Neural progenitor cell (in vitro differentiated cells): ENCODE measurements at regions not wholly inside any gene's neighbourhood (a gene's known extent, or its start where the extent isn't known, plus 50 kb on each side); places are given as distances from the start of the nearest gene placed in this dataset.

Source experiments
- DNase-seq: peaks from one replicate; pipeline ENCODE4 v3.0.0-alpha.2; 2016; ENCODE audit warnings: low spot score
- H2AFZ ChIP-seq: fragments of 200-600 bp; sonication (generic); replicated peaks from 2 replicates; pipeline ENCODE4 v1.6.1; 2016; ENCODE audit warnings: antibody characterized with exemption
- H3F3A ChIP-seq: fragments of 200-600 bp; sonication (generic); 2 replicates; pipeline ENCODE4 v1.6.1; 2016; ENCODE audit warnings: antibody characterized with exemption, low read depth
- H3K27ac ChIP-seq: fragments of 200-600 bp; sonication (generic); 2 replicates; pipeline ENCODE4 v1.5.1; 2016; ENCODE audit warnings: mild to moderate bottlenecking
- H3K27me3 ChIP-seq: fragments of 200-600 bp; sonication (generic); 2 replicates; pipeline ENCODE4 v1.6.1; 2016; ENCODE audit warnings: mild to moderate bottlenecking, moderate library complexity
- H3K36me3 ChIP-seq: fragments of 200-600 bp; sonication (generic); 2 replicates; pipeline ENCODE4 v1.5.1; 2016
- H3K4me1 ChIP-seq: fragments of 200-600 bp; sonication (generic); 2 replicates; pipeline ENCODE4 v1.6.1; 2016; ENCODE audit warnings: mixed run types
- H3K4me2 ChIP-seq: fragments of 200-600 bp; sonication (generic); 2 replicates; pipeline ENCODE4 v1.6.1; 2016
- H3K4me3 ChIP-seq: fragments of 200-600 bp; sonication (generic); 2 replicates; pipeline ENCODE4 v1.5.1; 2016
- H3K79me2 ChIP-seq: fragments of 200-600 bp; sonication (generic); 2 replicates; pipeline ENCODE4 v1.6.1; 2016; ENCODE audit warnings: low read depth
- H3K9ac ChIP-seq: fragments of 200-600 bp; sonication (generic); 2 replicates; pipeline ENCODE4 v1.6.1; 2016
- H3K9me3 ChIP-seq: fragments of 200-600 bp; sonication (generic); 2 replicates; pipeline ENCODE4 v1.5.1; 2016; ENCODE audit warnings: low read depth
- H4K20me1 ChIP-seq: fragments of 200-600 bp; sonication (generic); 2 replicates; pipeline ENCODE4 v1.6.1; 2016; ENCODE audit warnings: low read depth
- H3K27ac Mint-ChIP-seq: 3 replicates; pipeline ENCODE4 v1.8.0; 2021; ENCODE audit warnings: mixed read lengths
- H3K27me3 Mint-ChIP-seq: 2 replicates; pipeline ENCODE4 v1.8.0; 2022; ENCODE audit warnings: low read depth, mild to moderate bottlenecking, inconsistent platforms, moderate library complexity, mixed read lengths; ENCODE audit not compliant: insufficient read depth
- H3K36me3 Mint-ChIP-seq: 3 replicates; pipeline ENCODE4 v1.8.0; 2021; ENCODE audit warnings: mixed read lengths
- H3K4me1 Mint-ChIP-seq: 3 replicates; pipeline ENCODE4 v1.8.0; 2021; ENCODE audit warnings: mixed read lengths
- H3K4me3 Mint-ChIP-seq: 3 replicates; pipeline ENCODE4 v1.8.0; 2021; ENCODE audit warnings: mild to moderate bottlenecking, moderate library complexity, mixed read lengths
- H3K9me3 Mint-ChIP-seq: 3 replicates; pipeline ENCODE4 v1.8.0; 2020; ENCODE audit warnings: mixed read lengths
- EZH2 ChIP-seq: fragments of 200-600 bp; sonication (generic); IDR thresholded peaks from 2 replicates; pipeline ENCODE4 v1.6.1; 2017; ENCODE audit warnings: antibody characterized with exemption, mild to moderate bottlenecking, moderate library complexity
- EZH2phosphoT487 ChIP-seq: fragments of 200-600 bp; sonication (generic); IDR thresholded peaks from 2 replicates; pipeline ENCODE4 v1.6.1; 2017; ENCODE audit warnings: antibody characterized with exemption
- TF ChIP-seq, protein P1 (sequence below): fragments of 200-600 bp; sonication (generic); IDR thresholded peaks from 2 replicates; pipeline ENCODE4 v1.5.1; 2017; ENCODE audit warnings: antibody characterized with exemption, mild to moderate bottlenecking

DNA sequence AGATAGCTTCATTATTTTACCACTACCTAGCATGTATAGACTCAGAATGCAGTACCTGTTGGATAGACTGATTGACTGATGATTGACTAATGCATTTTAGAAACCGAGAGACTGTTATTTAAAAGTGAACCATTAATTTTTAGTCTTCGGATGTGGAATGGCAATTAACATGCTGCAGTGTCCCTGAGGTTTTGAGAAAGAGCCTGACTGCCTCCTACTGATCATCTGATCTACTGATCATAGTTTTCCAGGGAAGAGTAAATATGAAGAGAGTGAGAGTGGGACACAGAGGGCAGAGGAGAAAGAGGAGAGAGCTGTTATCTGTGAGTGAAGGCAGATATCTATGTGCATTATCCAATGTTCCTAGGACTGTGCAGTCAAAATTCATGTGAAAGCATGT is 764.7 kb downstream of the TRIML1 start:
- peaks cover 10% of the 10 kb centered on the region for H3K9me3 Mint-ChIP-seq
- Histone ChIP-seq H2AFZ (peak overlapping the region; percentile 12), H3K9ac (no peak overlapping the region), H3K4me1 (no peaks in the 10 kb centered on the region), H3F3A (no peaks in the 10 kb centered on the region), H3K27me3 (no peaks in the 10 kb centered on the region), H4K20me1 (no peaks in the 10 kb centered on the region), H3K79me2 (no peaks in the 10 kb centered on the region), H3K36me3 (no peaks in the 10 kb centered on the region), H3K27ac (no peak overlapping the region), H3K4me2 (no peak overlapping the region), H3K4me3 (no peak overlapping the region), H3K9me3 (no peaks in the 10 kb centered on the region)
- no peak overlapping the region for H3K27ac Mint-ChIP-seq
- H3K4me3 Mint-ChIP-seq, result no peak overlapping the region
- H3K27me3 Mint-ChIP-seq, result no peaks in the 10 kb centered on the region
- DNase-seq, result no peak
- TF ChIP-seq, protein P1, sequence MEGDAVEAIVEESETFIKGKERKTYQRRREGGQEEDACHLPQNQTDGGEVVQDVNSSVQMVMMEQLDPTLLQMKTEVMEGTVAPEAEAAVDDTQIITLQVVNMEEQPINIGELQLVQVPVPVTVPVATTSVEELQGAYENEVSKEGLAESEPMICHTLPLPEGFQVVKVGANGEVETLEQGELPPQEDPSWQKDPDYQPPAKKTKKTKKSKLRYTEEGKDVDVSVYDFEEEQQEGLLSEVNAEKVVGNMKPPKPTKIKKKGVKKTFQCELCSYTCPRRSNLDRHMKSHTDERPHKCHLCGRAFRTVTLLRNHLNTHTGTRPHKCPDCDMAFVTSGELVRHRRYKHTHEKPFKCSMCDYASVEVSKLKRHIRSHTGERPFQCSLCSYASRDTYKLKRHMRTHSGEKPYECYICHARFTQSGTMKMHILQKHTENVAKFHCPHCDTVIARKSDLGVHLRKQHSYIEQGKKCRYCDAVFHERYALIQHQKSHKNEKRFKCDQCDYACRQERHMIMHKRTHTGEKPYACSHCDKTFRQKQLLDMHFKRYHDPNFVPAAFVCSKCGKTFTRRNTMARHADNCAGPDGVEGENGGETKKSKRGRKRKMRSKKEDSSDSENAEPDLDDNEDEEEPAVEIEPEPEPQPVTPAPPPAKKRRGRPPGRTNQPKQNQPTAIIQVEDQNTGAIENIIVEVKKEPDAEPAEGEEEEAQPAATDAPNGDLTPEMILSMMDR, result no peak
- TF ChIP-seq EZH2phosphoT487 (no peak), EZH2 (no peak)
- H3K4me1 Mint-ChIP-seq, result no peaks in the 10 kb centered on the region
- no peaks in the 10 kb centered on the region for H3K36me3 Mint-ChIP-seq

DNA sequence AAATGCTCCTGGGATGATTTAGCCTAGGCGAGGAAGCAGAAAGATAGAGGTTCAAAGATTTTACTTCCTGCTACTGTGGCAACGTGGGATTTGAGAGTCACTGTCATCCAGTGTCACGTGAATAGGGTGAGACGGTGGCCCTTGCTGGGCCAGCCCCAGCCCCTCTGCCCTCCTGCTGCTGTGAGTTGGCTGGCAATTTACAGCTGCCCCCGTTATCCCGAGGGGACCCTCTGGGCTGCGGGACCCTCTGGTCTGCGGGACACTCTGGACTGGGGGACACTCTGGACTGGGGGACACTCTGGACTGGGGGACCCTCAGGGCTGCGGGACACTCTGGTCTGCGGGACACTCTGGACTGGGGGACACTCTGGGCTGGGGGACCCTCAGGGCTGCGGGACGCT is 765.4 kb downstream of the TRIML1 start:
- no peaks in the 10 kb centered on the region for H3K4me1 Mint-ChIP-seq
- Histone ChIP-seq H3K9ac (no peak overlapping the region), H3K27ac (no peak overlapping the region), H4K20me1 (no peaks in the 10 kb centered on the region), H3K36me3 (no peaks in the 10 kb centered on the region), H3K9me3 (no peaks in the 10 kb centered on the region), H2AFZ (peak overlapping the region; percentile 12), H3K79me2 (no peaks in the 10 kb centered on the region), H3K4me2 (no peak overlapping the region), H3F3A (no peaks in the 10 kb centered on the region), H3K4me3 (no peak overlapping the region), H3K4me1 (no peaks in the 10 kb centered on the region), H3K27me3 (no peaks in the 10 kb centered on the region)
- no peak for DNase-seq
- H3K27me3 Mint-ChIP-seq, result no peaks in the 10 kb centered on the region
- H3K36me3 Mint-ChIP-seq, result no peaks in the 10 kb centered on the region
- H3K27ac Mint-ChIP-seq, result no peak overlapping the region
- no peak overlapping the region for H3K4me3 Mint-ChIP-seq
- H3K9me3 Mint-ChIP-seq, result peaks cover 10% of the 10 kb centered on the region
- TF ChIP-seq, protein P1, result no peak
- TF ChIP-seq EZH2phosphoT487 (no peak), EZH2 (no peak)

DNA sequence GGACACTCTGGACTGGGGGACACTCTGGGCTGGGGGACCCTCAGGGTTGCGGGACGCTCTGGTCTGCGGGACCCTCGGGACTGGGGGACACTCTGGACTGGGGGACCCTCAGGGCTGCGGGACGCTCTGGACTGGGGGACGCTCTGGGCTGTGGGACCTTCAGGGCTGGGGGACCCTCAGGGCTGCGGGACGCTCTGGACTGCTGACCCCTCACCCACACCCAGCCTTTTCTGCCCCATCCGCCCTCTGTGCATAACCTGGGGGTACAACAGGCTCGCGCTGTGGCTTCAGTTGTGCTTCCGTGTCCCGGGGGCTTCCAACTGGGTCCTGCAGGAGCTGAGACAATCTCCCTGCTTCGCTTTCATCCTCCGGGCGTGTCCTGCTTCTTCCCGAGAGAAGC is 766.0 kb downstream of the TRIML1 start:
- H3K4me1 ChIP-seq, result no peaks in the 10 kb centered on the region
- no peak overlapping the region for H3K4me3 ChIP-seq
- DNase-seq, result no peak
- H3K27ac ChIP-seq, result no peak overlapping the region
- H3K4me2 ChIP-seq, result no peak overlapping the region
- Mint-ChIP-seq H3K27me3 (no peaks in the 10 kb centered on the region), H3K27ac (no peak overlapping the region), H3K9me3 (peaks cover 10% of the 10 kb centered on the region), H3K4me1 (no peaks in the 10 kb centered on the region), H3K36me3 (no peaks in the 10 kb centered on the region), H3K4me3 (no peak overlapping the region)
- no peaks in the 10 kb centered on the region for H4K20me1 ChIP-seq
- H3F3A ChIP-seq, result no peaks in the 10 kb centered on the region
- no peaks in the 10 kb centered on the region for H3K9me3 ChIP-seq
- TF ChIP-seq EZH2, result no peak
- no peak for TF ChIP-seq EZH2phosphoT487
- TF ChIP-seq, protein P1, result no peak
- H3K9ac ChIP-seq, result no peak overlapping the region
- H3K27me3 ChIP-seq, result no peaks in the 10 kb centered on the region
- no peaks in the 10 kb centered on the region for H3K36me3 ChIP-seq
- no peak overlapping the region for H2AFZ ChIP-seq
- H3K79me2 ChIP-seq, result no peaks in the 10 kb centered on the region
